GM21360 (cell line): ENCODE measurements at regions not wholly inside any gene's neighbourhood (a gene's known extent, or its start where the extent isn't known, plus 50 kb on each side); places are given as distances from the start of the nearest gene placed in this dataset.
"Not testable (repeated sequence)": the region's sequence is repeated elsewhere in the genome, so short reads cannot be mapped to it uniquely, and the experiment has no call there.

Source experiments
- ATAC-seq: cut with Tn5 transposase; IDR thresholded peaks from one replicate; pipeline ENCODE4 v1.9.1; 2021; ENCODE audit warnings: mild to moderate bottlenecking, moderate library complexity; ENCODE audit not compliant: unreplicated experiment

DNA sequence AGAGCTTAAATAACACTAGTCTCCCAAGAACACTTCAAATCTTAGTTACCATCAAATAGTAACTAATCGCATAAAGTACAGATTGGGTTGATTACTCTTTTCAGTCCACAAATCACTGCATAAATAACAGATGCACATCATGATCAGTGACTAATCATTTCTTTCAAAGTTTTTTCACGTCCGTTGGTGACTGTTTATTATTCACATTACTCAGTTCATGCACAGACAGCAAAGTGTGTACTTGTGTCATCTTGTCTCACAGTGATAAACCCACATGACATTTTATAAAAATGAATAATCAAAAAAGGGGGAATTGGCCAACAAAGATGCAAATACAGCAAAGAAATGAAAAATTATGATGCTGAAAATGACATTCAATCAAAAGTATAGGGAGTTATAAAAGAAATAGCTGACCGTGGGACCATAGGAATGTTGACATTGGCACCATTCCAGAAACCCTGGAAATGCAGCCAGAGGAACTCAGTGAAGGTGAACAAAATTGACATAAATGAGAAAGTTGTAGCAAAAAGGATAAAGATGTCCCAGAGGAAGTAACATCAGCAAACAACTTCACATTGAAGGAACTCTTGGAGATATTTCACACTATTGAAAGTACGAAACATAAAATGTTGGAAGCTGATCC lies 161.5 kb downstream of the SOX3 start:
- no peak for ATAC-seq

DNA sequence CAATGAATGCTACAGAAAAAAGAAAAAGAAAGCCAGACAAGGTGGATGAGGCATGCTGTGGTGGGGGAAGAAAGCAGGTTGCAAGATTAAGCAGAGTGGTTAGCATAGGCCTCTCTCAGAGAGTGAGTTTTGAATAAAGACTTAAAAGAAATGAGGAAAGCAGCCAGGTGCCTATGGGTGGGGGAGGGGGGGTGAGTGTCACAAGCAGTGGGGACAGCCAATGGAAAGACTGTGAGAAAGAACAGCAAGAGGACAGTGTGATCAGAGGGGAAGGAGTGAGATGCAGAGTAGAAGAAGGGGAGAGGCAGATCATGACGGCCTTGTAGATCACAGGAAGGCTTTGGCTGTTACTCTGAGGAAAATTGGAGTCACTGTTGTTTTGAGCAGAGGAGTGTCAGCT lies 162.5 kb downstream of the SOX3 start:
- ATAC-seq, result no peak

DNA sequence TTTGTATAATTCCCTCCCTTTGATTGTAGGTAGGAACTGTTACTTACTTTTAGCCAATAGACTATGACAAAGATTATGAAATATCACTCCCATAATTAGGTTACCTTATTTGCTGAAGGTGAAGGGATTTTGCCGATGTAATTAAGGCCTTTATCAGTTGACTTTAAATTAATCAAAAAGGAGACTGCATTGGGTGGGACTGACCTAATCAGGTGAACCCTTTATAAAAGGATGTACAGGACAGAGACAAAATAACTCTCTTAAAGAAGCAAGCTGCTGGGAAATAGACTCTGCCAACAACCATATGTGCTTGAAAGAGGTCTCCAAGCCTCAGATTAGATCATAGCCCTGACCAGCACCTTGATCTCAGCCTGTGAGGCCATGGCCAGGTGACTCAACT lies 167.6 kb downstream of the SOX3 start:
- no peak for ATAC-seq

DNA sequence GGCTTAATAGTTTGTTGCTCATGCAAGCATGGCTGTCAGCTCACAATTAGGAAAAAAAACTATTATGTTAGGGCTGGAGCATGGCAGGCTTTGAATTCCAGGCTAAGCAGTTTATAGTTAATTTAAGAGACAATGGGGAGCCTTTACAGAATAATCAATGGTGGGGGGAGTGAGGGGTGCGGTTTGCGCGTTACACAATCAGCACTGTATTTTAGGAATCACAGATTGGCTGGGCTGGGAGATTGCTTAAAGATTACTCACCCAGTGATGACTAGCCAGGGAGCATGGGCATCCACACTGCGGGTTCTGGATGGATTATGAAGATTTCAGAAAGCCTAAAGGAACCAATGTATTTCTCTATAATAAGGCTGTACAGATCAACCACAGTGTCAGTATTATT lies 186.6 kb downstream of the SOX3 start:
- ATAC-seq, result no peak

DNA sequence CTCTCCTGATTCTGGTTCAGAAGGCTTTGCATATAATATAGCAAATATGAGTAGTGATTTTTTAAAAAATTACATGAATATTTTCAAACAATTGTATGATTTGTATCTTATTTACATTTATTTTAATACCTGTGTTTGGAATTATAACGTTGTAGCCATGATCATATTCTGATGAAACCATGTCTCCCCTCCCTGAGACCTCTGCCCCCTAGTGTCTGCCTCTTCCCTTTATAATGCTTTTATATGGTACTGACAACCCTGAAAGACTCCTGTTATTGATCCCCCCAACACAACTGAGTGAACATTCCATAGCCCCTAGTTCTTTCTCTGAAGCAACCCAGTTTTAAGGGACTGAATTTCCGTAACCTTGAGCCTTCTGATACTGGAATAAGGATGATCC lies 187.4 kb downstream of the SOX3 start:
- ATAC-seq, result no peak

DNA sequence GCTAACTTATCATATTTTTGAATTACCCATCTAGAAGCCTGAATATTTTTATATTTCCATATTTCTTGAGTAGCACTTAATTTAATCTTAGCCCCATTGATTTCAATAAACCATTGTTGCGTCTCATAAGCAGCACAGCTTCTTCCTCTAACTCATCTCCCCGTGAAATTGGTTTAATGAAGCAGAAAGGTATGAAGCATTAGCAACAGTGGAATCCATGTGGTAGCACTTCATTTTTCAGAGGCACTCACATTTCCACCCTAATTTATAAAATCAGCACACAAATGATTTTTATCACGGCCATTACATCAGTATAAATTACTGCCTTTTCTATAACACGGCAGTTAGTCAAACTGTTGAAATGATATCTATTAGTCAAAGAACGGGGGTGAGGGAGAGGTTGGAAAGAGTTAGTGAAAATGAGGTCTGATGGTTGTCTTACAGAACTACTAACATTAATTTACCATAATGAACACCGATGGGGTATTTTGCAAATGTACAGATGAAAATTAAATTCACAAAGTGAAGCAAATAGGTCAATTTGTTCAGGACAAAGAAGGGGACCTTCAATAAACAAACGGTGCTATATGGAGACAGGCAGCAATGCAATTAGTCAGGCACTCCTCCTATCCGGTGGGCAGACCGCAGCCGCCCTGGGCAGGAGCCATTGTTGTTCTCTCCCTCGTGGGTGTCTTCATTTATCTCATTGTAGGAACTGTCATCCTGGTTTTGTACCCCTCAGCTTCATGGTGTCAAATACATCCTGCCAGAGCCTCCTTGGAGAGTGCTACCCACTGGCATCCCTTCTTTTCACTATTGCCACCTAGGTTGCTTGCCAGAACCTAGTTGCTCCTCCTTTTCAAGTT lies 205.7 kb downstream of the SOX3 start:
- no peak for ATAC-seq

DNA sequence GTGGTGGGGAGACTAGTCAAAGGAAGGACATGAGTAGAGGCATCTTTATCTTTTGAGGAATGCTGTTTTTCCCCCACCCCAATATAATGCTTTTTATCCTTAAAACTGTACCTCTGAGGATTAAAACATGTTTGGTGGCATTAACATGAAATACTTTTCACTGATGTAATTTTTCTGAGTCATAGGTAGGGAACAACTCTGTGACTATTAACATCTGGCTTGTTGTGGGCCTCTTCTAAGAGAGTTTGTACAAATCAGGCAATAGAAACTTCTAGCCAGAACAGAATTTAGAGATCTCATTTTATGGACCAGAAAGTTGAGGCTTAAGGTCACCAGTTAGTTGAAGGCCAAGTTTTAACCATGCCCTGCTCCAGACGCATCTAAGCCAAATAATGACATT lies 207.6 kb downstream of the SOX3 start:
- ATAC-seq, result no peak

DNA sequence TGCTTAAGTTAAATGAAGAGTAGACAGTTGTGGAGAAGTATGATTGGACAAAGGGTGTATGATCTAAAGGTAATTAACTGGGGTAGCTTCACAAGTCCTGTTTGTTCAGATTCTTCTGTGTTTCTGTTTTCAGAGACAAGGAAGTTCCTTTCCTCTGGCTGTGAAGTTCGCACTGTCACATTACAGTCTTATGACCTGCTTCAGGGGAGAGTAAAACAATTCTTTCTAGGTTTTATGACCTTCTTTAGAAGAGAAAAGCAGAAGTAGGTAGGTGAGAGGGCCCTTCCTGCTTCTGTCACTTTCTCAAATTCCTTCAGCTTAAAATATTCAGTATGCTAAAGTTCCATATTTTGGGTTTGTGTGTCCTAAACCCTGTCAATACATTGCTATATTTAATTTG lies 211.9 kb downstream of the SOX3 start:
- no peak for ATAC-seq

DNA sequence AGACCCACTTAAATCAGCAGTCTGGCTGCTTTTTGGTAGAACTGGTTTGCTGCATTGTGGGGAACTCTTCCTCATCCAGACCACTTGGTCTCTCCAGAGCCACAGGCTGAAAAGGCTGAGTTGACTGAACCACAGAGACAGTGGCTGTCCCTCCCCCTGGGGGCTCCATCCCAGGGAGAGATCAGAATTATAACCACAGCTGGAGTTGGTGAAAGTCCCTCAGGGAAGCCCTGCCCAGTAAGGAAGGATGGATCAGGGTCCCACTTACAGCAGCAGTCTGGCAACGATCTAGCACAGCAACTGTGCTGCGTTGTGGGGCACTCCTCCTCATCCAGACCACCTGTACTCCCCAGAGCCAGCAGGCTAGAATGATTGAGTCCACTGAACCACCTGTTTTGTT lies 212.7 kb downstream of the SOX3 start:
- ATAC-seq, result no peak

DNA sequence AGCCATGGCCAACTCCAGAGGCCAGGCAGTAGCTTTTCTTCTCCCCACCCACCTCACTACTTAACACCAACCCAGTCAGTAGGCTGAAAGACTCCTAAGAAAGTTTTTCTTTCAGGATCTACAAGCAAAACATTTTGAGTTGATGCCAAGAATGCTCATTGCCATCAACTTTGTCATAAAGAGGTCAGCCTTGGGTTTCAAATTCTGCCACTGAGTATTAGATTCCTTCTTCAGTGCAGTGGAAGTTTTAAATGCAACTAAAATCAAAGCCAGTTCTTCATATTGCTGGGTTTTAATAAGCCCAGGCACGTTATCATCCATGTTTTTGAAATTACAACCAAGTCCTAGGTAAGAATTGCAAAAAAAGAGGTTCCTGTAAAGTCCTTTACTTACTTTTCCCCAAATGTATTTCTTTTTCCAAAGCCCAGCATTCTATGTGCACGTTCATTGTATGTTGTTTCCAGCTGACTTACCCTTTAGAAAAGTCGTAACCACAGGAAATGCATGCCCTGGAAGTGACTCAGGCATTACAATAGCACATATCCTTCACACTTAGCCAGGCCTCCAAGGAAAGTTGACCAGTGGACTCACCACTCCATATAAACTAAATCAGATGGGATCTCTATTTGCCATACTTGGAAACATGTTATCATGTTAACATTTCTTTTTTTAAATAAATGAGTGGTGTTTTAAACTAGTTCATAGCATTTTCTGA lies 229.9 kb downstream of the SOX3 start:
- ATAC-seq, result no peak

DNA sequence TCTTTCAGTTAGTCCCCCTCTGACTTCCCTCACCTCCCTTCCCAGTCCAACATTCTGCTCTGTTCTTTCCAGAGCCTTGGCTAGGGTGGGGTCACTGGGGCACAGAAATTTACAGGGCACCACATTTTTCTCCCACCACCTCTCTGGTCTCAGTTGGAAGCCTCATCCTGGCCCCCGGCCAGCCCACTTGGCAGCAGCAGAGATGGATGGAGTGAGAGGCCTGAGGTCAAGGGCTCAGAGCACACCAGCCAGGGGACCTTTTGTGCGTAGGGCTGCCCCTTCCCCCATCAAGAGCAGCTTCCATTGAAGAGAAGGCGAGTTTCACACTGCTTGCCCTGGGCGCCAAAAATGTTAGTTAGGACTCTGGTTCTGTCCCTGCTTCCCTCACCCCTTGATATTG lies 230.9 kb downstream of the SOX3 start:
- no peak for ATAC-seq

DNA sequence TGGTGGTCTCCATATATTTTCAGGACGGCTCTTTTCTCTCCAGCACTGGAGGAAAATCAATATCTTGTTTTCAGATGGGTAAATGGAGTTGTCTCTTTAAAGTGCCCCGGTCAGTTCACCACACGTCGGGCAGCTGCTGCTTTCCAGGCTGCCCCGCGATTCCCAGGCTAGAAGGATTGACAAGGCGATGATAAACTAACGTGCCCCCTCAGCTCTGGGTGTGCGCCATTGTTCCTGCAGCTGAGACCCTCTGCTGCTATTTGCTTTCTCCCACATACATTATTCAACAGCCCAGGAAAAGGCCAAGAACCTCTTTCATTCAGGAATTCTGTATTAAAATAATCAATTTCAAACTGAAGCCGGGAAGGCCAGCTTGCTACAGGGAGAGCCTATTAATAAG lies 254.5 kb downstream of the SOX3 start:
- no peak for ATAC-seq

DNA sequence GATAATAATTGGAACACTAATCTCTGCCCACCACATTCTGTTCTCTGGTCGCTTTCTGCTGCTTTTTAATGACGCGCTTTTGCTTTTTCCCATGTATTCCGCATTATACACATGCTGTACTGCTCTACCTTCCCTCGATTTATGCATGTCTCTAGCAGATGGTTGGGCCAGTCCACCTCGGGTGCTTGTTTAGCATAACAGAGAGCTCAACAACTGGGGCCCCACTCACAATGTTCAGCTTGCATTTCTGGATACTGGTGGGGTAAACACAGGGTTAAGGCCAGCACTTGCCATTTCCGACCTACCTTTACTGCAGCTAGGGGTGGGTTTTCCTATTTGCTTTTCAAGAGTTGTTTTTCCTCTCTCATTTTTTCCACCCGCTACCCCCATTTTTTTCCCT lies 255.8 kb downstream of the SOX3 start:
- ATAC-seq, result no peak

DNA sequence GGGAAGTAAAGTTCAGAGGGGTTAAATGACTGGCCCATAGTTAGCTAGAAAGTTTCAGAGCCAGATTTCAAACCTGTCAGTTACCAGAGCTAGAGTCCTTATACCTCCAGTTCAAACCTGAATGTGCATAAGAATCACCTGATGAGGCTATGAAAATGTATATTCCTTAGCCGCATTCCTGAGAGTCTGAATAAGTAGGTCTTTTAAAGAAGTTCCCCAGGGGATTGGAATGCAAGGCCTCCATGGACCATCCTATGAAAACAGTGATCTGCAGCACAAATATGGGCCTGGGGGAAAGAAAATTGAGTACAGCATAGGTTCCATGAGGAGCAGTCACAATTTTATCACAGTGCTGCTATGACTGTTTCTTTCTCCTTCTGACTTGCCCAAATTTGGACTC lies 263.9 kb upstream of the CXorf66 start:
- no peak for ATAC-seq

DNA sequence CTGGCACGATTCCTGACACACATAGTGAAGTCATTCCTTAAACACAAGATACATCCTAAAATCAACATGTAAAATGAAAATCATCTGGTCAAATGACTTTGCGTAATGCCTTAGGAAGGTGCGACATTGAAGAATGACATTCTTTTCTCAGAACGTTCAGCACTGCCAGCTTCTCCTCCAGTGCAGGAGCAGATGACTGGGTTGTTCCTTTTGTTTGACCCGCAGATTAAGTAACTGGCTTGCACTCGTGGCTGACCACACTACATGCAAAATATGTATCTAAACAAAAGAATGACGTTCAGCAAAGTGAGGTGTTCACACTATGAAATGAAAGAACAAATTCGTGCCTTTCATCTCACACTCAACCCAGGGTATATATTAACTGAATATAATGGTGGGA lies 260.7 kb upstream of the CXorf66 start:
- ATAC-seq, result not testable (repeated sequence)

DNA sequence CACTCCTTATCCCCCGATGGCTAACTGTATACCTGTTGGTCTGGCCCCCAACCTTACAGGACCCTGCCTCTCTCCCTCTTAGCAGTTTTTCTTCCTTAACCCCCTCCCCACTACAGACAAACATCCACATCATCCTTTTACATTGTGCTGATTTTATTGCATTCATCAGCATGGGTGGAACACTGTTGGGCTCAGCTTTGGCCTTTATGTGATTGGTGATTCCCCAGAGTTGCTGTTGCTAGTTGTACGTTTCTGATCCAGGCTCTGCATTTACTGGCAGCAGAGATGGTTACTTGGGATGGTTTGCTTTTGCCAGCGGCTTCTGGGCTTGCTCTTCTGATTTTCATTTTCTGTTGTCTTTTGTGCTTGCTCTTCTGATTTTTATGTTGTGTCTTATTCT lies 250.6 kb upstream of the CXorf66 start:
- not testable (repeated sequence) for ATAC-seq

DNA sequence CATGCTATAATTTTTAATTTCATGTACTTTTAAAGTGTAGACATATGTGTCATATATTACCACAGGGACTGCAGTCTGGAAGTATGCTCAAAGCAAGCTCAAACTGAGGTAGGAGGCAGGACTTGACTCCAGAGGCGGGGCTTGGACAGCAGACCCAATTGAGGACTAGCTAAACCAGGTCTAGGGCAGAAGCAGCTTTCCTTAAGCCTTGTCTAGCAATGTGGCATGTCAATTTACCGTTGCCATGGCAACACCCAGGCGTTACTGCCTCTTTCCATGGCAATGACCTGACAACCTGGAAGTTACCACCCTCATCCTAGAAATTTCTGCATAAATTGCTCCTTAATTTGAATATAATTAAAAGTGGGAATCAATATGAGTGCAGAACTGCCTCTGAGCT lies 249.2 kb upstream of the CXorf66 start:
- not testable (repeated sequence) for ATAC-seq

DNA sequence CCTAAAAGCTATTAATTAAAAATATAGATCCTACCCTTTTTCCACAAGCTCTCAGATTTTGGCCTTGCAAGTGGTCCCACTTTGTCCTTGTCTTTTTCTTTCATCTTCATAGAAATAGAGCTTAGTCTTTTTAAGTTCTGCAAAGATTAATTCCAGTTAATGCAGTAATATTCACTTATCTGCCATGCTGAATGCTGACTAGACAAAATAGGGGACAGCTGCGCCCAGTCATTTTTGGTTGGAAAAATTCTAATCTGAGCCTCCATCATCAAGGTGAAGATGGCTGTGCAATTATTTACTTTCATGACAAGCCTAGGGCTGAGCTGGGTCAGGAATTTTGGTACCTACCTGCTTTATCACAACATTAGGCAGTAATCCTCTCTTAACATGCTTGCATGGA lies 241.3 kb upstream of the CXorf66 start:
- no peak for ATAC-seq

DNA sequence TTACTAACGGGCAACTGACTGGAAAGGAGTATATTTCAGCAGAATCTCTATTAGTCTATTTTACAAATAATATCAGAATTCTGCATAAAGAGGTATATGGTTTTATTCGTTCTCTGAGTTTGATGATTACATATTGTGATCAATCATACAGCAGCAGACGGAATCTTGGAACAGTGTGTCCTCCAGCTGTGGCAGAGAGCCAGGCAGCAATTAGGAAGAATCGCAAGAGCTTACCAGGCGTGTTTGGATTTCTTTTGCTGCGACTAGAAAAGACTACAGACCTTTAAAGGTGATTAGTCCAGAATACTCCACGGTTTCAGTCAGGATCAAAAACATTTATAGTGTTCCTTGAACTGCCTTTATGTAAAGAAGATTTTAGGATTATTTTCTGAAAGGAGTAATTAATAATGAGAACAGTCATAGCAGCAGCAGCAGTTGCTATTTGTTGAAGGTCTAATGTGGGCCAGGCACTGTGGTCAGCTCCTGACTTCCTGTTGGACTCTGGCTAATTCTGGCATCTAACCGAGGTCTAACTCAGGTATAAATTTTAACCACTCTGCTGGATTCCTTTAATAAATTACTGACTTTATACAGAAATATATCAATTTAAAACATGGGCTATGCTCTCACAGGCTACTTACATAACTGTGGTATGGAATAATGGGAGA lies 225.3 kb upstream of the CXorf66 start:
- no peak for ATAC-seq

DNA sequence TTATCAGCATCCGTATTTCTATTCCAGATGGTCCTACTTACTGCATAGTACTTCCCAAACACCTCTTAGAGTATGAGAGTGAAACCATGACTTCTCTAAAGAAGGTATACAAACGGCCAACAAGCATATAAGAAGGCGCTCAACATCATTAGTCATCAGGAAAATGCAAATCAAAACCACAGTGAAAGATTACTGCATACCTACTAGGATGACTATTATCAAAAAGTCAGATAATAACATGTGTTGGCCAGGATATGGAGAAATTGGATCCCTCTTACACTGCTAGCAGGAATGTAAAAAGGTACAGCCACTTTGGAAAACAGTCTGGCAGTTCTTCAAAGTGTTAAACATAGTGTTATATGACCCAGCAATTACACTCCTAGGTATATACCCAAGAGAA lies 215.3 kb upstream of the CXorf66 start:
- ATAC-seq, result no peak

DNA sequence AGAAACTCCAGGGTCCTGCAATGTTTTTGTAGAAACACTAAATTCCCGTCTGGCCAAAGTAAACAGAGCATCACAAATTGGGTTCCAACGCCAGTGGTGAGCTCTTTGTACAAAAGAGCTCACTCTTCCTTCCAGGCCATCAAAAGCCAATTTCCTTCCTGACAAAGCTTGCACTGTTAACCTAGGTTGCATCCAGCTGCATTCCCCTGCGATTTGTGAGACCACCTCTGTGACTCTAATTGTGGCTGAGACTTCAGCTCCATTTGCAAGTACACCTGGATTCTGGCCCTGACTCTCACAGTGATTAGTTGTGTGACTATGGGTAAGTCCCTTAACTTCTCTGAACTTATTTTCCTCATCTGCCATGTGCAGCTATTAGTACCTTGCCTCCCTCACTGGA lies 212.5 kb upstream of the CXorf66 start:
- no peak for ATAC-seq
